GM12891 (cell line): ENCODE measurements at regions not wholly inside any gene's neighbourhood (a gene's known extent, or its start where the extent isn't known, plus 50 kb on each side); places are given as distances from the start of the nearest gene placed in this dataset.
"Not testable (repeated sequence)": the region's sequence is repeated elsewhere in the genome, so short reads cannot be mapped to it uniquely, and the experiment has no call there.

Experiments
- DNase-seq: peaks from one replicate; pipeline ENCODE4 v3.0.0; 2011; ENCODE audit warnings: low spot score; ENCODE audit not compliant: insufficient read length
- FAIRE-seq: peaks from 2 replicates; lab custom pipeline; 2011; peaks lifted over from hg19 to GRCh38; lab: Jason Lieb, UNC
- PAX5 ChIP-seq: IDR thresholded peaks from 2 replicates; pipeline ENCODE4 v1.6.1; 2011; ENCODE audit warnings: low read length, moderate library complexity, mild to moderate bottlenecking; ENCODE audit not compliant: insufficient read depth, severe bottlenecking
- POLR2A ChIP-seq: IDR thresholded peaks from 2 replicates; pipeline ENCODE4 v1.6.1; 2011; ENCODE audit warnings: low read depth, low read length, control low read depth
- POLR2AphosphoS5 ChIP-seq: IDR thresholded peaks from 2 replicates; pipeline ENCODE4 v1.6.1; 2011; ENCODE audit warnings: low read depth, low read length, control low read depth
- POU2F2 ChIP-seq: IDR thresholded peaks from 2 replicates; pipeline ENCODE4 v1.6.1; 2011; ENCODE audit warnings: low read depth, mild to moderate bottlenecking, control low read depth, low read length, moderate library complexity
- SPI1 ChIP-seq: IDR thresholded peaks from 2 replicates; pipeline ENCODE4 v1.6.1; 2011; ENCODE audit warnings: low read depth, low read length, control low read depth
- TAF1 ChIP-seq: IDR thresholded peaks from 2 replicates; pipeline ENCODE4 v1.6.1; 2011; ENCODE audit warnings: low read depth, low read length, control low read depth

- no peak for DNase-seq
- TF ChIP-seq SPI1 = no peak
- TF ChIP-seq POLR2A = no peak
- TF ChIP-seq POU2F2 = no peak
- no peak for TF ChIP-seq PAX5
- TF ChIP-seq POLR2AphosphoS5 = no peak
- TF ChIP-seq TAF1 = no peak
- no peak for FAIRE-seq
Measured at GRCh38 chr7:49702099-49702498, 71.3 kb upstream of the VWC2 start.

- FAIRE-seq (no peak), DNase-seq (no peak)
- no peak for TF ChIP-seq SPI1
- no peak for TF ChIP-seq PAX5
- no peak for TF ChIP-seq POLR2AphosphoS5
- TF ChIP-seq TAF1 = no peak
- no peak for TF ChIP-seq POU2F2
- no peak for TF ChIP-seq POLR2A
Measured at GRCh38 chr7:49703337-49703736, 70.1 kb upstream of the VWC2 start.

GRCh38 chr7:49703881-49704280 lies 69.6 kb upstream of the VWC2 start:
- FAIRE-seq = no peak
- TF ChIP-seq TAF1 = no peak
- no peak for TF ChIP-seq POLR2A
- no peak for TF ChIP-seq SPI1
- no peak for TF ChIP-seq PAX5
- no peak for TF ChIP-seq POLR2AphosphoS5
- no peak for TF ChIP-seq POU2F2
- DNase-seq = no peak

GRCh38 chr7:49706106-49706505 lies 67.3 kb upstream of the VWC2 start:
- DNase-seq = no peak
- FAIRE-seq = no peak
- TF ChIP-seq SPI1 = no peak
- no peak for TF ChIP-seq PAX5
- no peak for TF ChIP-seq POU2F2
- no peak for TF ChIP-seq TAF1
- TF ChIP-seq POLR2AphosphoS5 = no peak
- no peak for TF ChIP-seq POLR2A

- DNase-seq (no peak), FAIRE-seq (no peak)
- TF ChIP-seq PAX5 (no peak), SPI1 (no peak), POLR2A (no peak), POU2F2 (no peak), POLR2AphosphoS5 (no peak)
Measured at GRCh38 chr7:49707891-49708290, 65.5 kb upstream of the VWC2 start.

GRCh38 chr7:49708590-49708989 lies 64.8 kb upstream of the VWC2 start:
- TF ChIP-seq TAF1 (no peak), PAX5 (no peak), SPI1 (no peak), POU2F2 (no peak), POLR2A (no peak), POLR2AphosphoS5 (no peak)
- FAIRE-seq (no peak), DNase-seq (no peak)

- FAIRE-seq, DNase-seq: not testable (repeated sequence)
Measured at GRCh38 chr7:49711072-49711723, 62.2 kb upstream of the VWC2 start.

GRCh38 chr7:49714182-49714581 lies 59.3 kb upstream of the VWC2 start:
- no peak for FAIRE-seq
- DNase-seq = no peak
- TF ChIP-seq POLR2A (no peak), POU2F2 (no peak), SPI1 (no peak), TAF1 (no peak), PAX5 (no peak), POLR2AphosphoS5 (no peak)

- no peak for DNase-seq
- FAIRE-seq = no peak
- TF ChIP-seq SPI1 = no peak
- TF ChIP-seq POLR2AphosphoS5 = no peak
- TF ChIP-seq PAX5 = no peak
- TF ChIP-seq POU2F2 = no peak
- no peak for TF ChIP-seq TAF1
- no peak for TF ChIP-seq POLR2A
Measured at GRCh38 chr7:49715486-49715885, 58.0 kb upstream of the VWC2 start.

- no peak for FAIRE-seq
- DNase-seq = no peak
- TF ChIP-seq PAX5 (no peak), POLR2A (no peak), TAF1 (no peak), SPI1 (no peak), POU2F2 (no peak), POLR2AphosphoS5 (no peak)
Measured at GRCh38 chr7:49717547-49717946, 55.9 kb upstream of the VWC2 start.

- TF ChIP-seq TAF1 = no peak
- TF ChIP-seq POLR2A = no peak
- TF ChIP-seq POLR2AphosphoS5 = no peak
- no peak for TF ChIP-seq POU2F2
- TF ChIP-seq SPI1 = no peak
- no peak for TF ChIP-seq PAX5
- DNase-seq = no peak
- FAIRE-seq = no peak
Measured at GRCh38 chr7:49718760-49719159, 54.7 kb upstream of the VWC2 start.
